ENCODE measurements at regions not wholly inside any gene's neighbourhood (a gene's known extent, or its start where the extent isn't known, plus 50 kb on each side); places are given as distances from the start of the nearest gene placed in this dataset.
A peak's percentile ranks its signal among the peaks of the same experiment; 100 is the strongest.
"Not testable (repeated sequence)": the region's sequence is repeated elsewhere in the genome, so short reads cannot be mapped to it uniquely, and the experiment has no call there.

DNA sequence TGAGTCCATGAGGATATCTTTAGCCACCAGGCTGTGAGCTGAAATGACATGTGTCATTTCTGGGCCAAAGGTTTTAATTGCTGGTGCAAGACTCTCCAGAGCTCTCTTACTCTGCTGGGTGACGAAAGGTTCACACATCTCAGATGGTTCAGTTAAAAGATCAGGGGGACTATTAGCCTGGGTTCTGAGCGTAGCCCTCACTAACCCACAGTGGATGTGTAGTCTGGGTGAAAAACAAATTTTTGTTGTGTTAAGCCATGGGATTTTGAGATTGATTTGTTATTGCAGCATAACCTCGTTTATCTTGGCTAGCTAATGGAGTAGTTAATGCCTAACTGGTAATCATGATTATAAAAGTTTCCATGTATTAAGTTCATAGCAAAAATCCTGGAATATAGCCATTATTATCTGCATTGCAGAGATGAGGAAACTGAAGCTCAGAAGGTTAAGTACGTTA, 251.5 kb downstream of the RMST start:
- DNase-seq = no peak

DNA sequence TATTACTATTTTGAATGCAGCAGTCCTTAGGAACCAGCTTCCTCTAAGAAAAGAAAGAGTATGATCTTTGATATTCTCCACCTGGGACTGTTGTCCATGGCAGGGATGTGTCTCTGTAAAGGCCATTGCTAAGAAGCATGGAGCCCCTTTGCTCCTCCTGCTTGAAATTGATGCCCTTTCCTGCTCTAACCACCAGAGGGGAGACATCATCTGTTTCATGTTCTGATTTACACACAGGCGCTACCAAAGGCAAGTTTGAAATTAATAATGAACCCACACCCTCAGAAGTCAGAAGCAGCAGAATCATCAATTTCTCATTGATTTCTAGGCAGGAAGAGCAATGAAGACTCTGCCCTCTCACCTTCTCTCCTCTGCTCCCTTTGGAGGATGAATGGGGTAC, 253.8 kb downstream of the RMST start:
- DNase-seq = peak in 1 of 2 experiments; percentile 20

DNA sequence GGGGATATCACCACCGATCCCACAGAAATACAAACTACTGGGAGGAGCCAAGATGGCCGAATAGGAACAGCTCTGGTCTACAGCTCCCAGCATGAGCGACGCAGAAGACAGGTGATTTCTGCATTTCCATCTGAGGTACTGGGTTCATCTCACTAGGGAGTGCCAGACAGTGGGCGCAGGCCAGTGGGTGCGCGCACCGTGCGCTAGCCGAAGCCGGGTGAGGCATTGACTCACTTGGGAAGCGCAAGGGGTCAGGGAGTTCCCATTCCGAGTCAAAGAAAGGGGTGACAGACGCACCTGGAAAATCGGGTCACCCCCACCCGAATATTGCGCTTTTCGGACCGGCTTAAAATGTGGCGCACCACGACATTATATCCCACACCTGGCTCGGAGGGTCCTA, 261.2 kb downstream of the RMST start:
- DNase-seq = not testable (repeated sequence)

DNA sequence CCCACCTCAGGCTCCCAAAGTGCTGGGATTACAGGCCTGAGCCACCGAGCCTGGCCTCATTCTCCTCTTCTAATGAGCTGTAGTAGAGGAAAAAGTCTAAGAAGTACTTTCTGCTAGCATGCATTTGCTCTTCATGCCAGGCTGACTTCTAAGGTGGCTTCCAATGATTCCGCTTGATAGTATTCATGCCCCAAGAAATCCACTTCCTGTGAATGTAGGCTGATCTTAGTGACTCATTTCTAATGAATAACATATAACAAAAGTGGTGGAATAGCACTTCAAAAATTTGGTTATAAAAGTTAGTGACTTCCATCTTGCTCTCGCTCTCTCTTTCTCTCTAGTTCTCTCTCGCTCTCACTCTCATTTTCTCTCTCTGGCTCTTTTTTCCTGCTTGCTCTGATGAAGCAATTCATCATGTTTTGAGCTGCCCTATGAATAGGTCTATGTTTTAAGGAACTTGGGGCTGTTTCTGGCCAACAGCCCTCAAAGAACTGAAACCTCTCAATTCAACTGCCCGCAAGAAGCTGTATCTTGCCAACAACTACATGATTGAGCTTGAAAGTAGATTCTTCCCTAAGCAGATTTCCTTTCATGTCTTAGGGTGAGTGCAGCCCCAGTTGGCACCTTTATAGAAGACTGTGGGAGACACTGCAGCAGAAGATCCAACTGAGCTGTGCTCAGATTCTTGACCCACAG, 282.9 kb downstream of the RMST start:
- DNase-seq = no peak

DNA sequence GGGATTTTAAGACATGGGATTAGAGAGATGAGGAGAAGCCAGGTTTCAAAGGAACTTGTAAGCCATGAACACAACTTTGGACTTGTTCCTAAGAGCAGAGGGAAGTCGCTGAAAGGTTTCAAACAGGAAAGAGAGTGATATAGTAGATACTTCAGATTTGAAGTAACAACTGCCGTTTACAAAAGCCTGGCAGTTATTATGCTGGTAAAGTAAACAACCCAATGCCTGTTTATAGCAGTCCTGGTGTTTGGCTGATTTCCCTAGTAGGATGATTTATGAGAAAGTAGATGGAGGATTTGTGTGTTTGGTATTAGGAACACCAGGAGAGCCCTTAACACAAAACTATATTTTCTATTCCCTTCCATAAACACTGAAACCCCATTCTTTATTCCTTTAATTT, 285.7 kb downstream of the RMST start:
- peak in 1 of 2 experiments; percentile 13 for DNase-seq

DNA sequence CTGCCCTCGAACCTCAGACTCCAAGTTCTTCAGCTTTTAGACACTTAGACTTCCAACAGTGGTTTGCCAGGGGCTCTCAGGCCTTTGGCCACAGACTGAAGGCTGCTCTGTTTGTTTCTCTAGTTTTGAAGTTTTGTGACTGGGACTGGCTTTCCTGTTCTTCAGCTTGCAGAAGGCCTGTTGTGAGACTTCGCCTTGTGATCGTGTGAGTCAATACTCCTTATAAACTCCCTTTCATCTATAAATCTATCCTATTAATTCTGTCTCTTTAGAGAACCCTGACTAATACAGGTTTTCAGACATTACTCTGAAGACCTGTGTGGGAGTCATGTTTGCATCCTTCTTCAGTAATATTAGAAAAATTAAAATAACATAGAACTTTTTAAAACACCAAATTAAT, 289.1 kb downstream of the RMST start:
- no peak for DNase-seq

DNA sequence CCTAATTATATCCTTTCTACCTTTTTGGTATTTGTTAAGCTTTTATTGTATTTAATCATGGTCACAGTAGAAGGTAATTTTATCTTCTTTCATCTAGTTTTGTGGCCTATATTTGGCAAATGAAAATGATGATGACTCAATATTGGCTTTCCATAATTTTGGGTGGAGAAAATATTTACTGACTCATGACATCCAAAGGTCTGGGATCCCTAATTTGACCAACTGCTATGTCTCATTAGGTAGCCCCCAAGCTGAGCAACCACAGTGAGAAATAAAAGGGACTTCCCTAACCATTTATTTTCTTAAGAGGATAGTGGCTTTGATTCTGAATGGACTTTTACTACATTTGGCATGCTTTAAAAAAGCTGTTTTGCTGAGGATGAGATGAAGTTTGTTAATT, 289.5 kb downstream of the RMST start:
- no peak for DNase-seq

DNA sequence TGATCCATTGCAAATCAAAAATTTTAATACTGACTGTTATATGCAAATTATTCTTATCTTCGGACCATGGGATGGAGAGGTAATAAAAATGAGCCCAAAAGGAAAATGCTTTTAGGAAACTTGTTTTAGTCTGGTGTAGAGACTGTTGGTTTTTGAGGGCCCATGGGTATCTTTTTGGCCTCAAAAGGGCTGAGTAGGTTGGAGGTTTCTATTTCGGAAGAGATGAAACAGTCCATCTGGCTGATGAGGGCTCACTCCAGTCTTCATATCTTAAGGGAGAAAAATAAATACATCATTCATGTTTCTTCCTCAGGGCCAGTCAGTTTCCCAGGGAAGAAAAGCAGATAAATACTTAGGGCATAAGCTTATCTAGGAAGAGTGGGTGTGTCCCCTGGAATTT, 290.7 kb downstream of the RMST start:
- DNase-seq = no peak

DNA sequence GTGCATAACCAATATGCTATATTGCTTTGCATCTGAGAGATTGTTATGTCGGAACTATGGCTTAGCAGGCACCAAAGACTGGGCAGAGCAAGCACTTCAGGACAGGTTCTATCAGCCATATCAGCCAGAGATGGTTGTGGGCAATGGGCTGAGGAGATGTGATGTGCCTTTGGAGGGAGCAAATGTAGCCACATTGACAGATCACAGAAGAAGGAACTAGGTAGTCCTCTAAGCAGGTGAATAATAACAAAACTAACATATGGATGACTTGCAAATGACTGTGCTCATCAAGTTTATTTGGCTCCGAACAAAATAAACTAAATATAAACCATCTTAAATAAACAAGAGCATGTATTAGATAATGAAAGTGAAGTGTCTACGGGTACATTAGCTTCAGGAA, 291.7 kb downstream of the RMST start:
- no peak for DNase-seq

DNA sequence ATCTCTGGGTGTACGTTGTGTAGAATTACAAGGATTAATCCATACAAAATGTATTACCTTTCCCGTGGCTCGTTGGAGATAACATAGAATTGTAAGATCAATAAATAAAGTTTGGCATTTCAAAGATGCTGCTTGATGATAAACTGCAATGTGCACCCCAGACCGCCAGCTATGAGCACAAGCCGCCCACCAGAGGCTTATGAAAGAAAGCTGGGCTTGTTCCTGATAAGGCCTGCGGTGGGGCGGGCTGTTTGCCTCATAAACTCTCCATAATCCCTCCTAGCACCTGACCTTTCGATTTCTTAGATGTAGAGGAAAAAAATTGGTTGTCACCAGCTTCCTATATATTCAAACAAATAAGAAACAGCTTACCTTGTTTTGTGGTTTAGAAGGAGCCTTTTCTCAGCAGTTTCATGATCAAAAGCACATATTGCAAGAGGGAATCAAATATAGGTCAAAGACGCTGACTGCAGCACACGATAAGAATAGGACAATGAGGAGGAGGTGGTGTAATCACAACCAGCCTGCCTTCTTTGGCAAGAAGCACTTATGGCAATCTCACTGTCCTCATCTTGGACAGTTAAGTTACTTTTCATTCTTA, 293.6 kb downstream of the RMST start:
- DNase-seq = no peak

DNA sequence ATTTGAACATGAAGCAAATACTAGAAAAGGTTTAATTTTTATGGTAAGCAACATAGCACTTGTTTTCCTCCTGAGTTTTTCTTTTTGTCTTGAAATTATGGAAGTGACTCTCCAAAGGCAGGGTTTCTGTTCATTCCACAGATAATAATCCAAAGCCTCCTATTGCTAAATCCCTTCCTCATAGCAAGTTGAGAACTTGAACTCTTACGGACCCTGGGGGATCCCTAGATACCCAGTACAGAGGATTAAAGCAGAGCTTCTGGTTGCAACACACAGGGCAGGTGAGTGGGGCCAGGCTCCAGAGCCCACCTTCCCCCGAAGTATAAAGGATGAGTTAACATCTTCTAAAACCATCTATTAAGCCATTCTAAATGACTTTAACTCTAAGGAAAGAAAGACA, 294.1 kb downstream of the RMST start:
- no peak for DNase-seq

DNA sequence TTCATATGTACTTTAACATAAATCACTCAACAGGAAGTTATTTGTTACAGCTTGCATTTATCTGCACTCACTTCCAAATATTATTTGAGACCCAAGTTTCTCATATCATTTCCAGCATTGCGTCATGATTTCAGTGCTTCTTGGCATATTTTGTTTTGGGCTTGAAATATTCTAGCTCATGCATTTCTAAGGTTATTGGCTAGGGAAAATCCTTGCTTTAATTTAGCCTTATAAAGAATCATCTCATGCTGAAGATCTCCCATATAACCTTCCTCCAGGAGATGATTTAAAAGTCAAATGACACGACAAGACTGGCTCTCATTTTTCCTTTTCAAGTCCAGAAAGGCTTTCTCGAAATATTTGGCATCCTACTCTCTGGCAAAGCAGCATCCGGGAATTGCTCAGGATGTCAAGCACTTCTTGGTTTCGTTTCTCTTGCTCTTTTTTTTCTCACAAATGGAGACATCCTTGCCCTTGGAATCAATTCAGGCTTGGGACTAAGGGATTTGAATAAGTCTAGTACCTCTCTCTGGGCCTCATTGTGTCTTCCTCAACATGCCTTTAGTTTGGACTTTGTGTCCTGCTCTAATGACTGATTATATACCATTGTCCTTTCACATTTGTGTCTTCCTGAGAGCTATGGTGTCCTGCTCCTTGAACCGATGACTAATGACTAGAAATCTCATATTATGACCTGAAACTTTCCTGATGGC, 295.0 kb downstream of the RMST start:
- DNase-seq = peak in 1 of 2 experiments; percentile 58

DNA sequence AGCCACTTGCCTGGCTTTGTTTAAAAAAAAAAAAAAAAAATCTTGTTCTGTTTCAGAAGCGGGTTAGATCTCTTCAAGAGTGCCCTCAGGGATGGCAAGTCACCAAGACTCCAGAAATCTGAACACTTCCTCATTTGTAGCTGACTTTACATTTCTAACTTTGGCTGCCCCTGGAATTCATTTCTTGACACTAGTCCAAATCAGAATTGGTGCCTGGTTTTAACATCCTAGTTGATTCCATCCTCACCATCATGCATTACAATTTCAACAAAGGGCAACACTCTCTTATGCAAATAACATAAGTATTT, 295.5 kb downstream of the RMST start:
- peak in 1 of 2 experiments; percentile 43 for DNase-seq

DNA sequence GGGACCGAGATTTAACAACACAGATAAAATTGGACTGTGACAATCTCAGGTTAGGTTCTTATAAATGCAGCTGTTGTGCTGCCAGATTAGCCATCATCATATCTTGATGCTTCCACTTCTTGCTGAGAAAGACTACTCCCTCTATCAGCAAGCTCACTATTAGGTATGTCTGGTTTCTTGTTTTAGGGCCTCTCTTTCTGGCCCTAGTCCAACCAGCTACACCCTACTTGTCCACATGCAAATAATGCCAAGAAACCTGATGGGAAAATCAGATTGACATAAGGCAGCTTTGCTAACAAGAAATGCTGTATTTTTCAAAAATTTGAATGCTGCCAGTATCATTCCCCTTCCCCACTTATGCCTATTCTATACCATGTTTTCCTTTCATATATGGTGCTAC, 296.0 kb downstream of the RMST start:
- no peak for DNase-seq

DNA sequence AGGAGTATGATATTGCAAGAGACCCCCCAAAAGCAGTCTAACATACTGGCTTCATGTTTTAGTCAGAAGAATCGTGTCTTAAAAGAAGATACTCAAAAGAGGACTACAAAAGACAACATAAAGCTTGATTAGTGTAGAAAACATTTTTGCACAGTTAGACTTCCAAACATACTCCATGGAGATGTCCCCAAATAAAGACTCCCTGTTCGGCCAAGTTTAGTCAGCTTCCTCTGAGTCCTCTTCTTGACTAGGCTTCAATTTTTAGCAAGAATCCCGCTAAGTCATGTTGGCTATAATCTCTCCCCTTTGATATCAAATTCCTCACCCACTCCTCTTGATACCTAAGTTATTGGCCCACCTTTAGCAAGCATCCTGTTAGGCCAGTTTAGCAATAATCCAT, 298.0 kb downstream of the RMST start:
- DNase-seq = no peak

DNA sequence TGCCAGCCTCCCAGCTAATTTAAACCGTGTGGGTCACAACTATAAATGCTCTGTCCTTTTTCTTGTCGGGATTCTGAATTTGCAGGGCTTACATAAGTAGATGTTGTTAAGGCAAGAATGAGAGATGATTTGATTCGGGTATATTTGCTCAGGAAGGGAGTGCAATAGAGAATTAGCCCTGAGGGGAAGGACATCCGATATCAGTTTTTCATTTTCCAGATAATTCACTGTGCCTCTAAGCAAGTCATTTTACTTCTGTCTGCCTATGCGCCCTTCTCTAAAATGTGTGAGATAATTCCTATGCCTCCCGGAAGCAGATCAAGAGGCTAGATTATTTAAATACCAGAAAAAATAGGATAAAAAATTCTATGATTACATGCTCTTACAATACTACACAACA, 300.5 kb downstream of the RMST start:
- DNase-seq = no peak

DNA sequence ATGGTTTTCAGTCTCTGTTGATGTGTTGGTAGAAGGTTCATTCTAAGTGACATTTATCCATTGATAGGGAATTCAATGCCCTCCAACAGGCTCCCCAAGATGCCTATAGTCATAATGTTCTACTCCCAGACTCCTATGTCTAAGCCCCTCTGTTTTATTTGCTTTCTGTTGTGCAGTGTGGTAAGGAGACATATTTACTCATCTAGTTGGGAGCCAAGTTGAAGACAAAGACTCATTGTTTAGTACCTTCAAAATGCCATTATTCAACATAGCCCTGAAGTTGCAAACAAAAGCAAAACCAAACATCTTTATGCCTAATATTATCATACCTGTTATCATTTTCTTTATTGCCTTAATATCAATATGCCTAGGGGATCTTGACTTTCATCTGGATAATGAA, 302.1 kb downstream of the RMST start:
- no peak for DNase-seq

DNA sequence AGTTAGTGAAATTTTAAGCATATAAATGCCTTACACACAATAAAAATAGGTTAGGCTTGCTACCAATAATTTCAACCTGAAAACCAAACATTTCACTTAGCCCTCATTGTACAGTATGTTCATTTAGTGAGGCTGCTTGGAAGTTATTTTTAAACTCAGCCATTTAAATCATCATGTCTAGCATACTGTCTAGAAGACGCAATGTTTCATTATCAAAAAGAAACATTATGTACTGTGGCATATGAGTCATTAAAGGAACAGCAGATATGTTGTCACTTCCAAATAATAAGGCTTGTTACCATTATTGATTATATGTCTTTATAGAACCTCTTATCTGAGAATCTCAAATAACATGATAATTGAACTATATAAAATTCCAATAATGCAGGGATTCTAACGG, 304.7 kb downstream of the RMST start:
- no peak for DNase-seq

DNA sequence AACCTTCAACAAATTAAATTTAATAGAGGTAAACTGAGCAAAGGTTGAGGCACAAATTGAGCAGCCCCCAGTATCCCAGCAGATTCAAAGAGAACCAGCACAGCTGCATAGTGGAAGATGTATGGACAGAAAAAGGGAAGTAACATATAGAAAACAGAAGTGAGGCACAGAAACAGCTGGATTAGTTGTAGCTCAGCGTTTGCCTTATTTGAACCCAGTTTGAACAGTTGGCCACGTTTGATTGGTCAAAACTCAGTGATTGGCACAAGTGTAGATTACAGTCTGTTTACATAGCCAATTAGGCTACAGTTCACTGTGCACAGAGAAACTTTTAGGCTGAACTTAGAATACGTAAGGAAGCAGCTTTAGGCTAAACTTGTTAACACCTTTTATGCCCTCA, 315.5 kb downstream of the RMST start:
- no peak for DNase-seq

DNA sequence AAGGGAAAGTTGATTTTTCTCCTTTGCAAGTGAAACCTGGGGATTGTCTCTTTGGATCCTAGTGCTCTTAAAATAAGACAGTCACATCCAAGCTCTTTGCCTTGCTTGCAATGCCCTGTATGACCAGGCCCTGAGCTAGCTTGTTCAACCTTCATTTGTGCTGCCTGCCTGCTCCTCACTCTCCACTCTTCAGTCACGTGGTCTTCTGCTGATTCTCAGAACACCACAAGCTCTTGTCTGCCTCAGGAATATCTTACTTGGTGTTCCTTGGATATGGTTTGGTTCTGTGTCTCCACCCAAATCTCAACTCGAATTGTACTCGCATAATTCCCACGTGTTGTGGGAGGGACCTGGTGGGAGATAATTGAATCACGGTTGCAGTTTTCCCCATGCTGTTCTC, 318.7 kb downstream of the RMST start:
- DNase-seq = no peak

DNA sequence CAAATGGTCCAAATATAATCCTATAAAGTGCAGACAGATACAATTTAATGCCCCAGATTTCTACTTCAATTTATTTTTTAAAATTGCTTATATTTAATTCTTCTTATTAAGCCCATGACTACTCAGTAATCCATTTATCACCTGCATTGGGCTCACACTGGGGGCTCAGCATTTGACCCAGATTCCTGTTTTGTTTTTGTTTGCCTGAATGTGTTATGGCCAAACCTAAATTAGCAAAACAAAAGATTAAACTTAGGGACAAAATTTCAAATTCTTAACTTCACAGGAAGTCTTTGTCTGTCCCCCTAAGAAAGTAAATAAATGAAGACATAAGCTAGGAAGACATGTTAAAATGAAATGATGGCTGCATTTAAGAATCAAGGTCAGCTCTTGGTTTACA, 322.3 kb downstream of the RMST start:
- no peak for DNase-seq

DNA sequence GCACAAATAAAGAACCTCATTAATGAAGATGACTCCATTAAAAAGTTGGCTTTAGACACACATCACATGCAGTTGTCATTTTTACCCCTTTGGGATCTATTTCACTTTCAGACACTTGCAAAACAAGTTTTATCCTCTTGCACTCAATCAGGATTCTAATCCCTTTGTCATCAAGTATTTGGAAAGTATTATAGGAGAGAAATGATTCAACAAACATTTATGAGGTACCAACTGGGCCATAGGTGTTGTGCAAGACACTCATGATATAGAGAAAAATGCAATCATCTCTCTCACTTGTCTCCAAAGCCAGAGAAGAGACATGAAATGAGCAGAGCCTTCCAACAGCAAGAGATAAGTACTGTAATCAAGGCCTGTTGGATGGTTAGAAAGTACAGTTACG, 327.7 kb downstream of the RMST start:
- no peak for DNase-seq

DNA sequence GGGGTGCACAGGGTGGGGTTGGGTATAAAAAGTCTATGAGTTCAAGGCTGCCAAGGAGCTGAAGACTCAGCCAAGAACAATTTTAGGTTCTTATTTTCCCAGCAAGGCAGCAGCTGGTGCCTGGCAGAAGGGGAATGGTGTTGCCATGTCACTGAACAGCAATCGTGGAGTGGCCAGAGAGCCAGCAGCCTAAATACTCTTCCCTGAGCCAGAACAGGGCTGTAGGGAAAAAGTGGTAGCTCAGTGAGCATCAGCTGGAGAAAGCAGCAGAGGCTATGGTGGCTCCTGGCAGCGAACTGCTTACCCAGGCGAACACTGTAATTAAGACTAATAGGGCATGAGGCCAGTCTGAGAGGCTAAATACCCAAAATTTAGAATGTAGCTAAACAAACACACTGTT, 334.9 kb downstream of the RMST start:
- DNase-seq = peak; percentile 87 to 94

DNA sequence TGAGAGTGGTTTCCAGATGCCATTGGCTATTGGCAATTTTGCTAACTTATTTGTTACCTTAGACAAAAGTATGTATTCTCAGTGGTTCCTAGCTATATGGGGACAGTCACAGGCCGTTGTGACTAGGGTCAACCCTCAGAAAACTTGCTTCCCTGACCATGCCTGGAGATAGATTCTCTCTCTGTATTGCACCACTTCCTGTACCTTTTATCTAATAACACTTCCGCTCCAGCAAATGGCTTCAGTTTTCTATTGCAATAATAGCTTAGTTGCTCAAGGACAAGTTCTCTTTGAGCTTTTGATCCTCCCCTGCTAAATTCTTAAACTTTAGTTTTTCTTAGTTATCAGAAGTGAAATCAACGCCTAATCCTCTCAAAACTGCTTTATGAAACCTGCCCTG, 338.0 kb downstream of the RMST start:
- no peak for DNase-seq
